CD4-positive, alpha-beta T cell (primary cell): ENCODE measurements at regions not wholly inside any gene's neighbourhood (a gene's known extent, or its start where the extent isn't known, plus 50 kb on each side); places are given as distances from the start of the nearest gene placed in this dataset.

ENCODE experiments used
- ATAC-seq: fragments of 200-7000 bp; cut with Tn5 transposase; one replicate; pipeline ENCODE4 v1.10.0; 2022; ENCODE audit warnings: mild to moderate bottlenecking; ENCODE audit not compliant: poor library complexity
- CTCF ChIA-PET: fragments of 350-600 bp; sonication (Branson Sonifier 250); formaldehyde crosslinking; loops from one replicate; lab custom pipeline; 2021; ENCODE audit warnings: antibody characterized with exemption, inconsistent platforms; lab: Charles Lee
- POLR2A ChIA-PET: fragments of 350-600 bp; sonication (Branson Sonifier 250); formaldehyde crosslinking; loops from one replicate; lab custom pipeline; 2021; ENCODE audit warnings: antibody characterized with exemption, inconsistent platforms; lab: Charles Lee
- DNase-seq, 14 experiments: peaks; one replicate each; pipeline ENCODE4 v3.0.0-alpha.2; 2013 to 2020; ENCODE audit warnings: mixed read lengths in 2 of 14
- H3K27ac ChIP-seq, 2 donors: one replicate each; pipeline versions ENCODE4 v1.5.1 to v1.7.0; 2013; ENCODE audit warnings: low read length in 2 of 2, low read depth in 1 of 2, mild to moderate bottlenecking in 1 of 2
- H3K27me3 ChIP-seq, 2 experiments: 1 replicate in 1 of 2; 2 replicates in 1 of 2; pipeline versions ENCODE4 v1.6.1 to v1.7.0; 2013; ENCODE audit warnings: low read length in 2 of 2, control low read depth in 1 of 2, mild to moderate bottlenecking in 1 of 2, moderate library complexity in 1 of 2; ENCODE audit not compliant: insufficient read depth in 2 of 2, control insufficient read depth in 1 of 2
- H3K36me3 ChIP-seq: one replicate; pipeline ENCODE4 v1.6.1; 2013; ENCODE audit warnings: low read length, control low read depth; ENCODE audit not compliant: insufficient read depth
- H3K4me1 ChIP-seq: one replicate; pipeline ENCODE4 v1.6.1; 2013; ENCODE audit warnings: low read length, control low read depth; ENCODE audit not compliant: insufficient read depth
- H3K4me3 ChIP-seq: one replicate; pipeline ENCODE4 v1.5.1; 2013; ENCODE audit warnings: mild to moderate bottlenecking, low read length, moderate library complexity
- H3K9me3 ChIP-seq, 2 experiments: 1 replicate in 1 of 2; 2 replicates in 1 of 2; pipeline versions ENCODE4 v1.6.1 to v1.7.0; 2013; ENCODE audit warnings: low read length in 2 of 2, mild to moderate bottlenecking in 2 of 2, control low read depth in 1 of 2, moderate library complexity in 1 of 2; ENCODE audit not compliant: control insufficient read depth in 1 of 2, insufficient read depth in 1 of 2
- H3K27ac Mint-ChIP-seq: one replicate; pipeline ENCODE4 v1.8.0; 2020; ENCODE audit warnings: mixed read lengths
- H3K27me3 Mint-ChIP-seq: one replicate; pipeline ENCODE4 v1.8.0; 2021; ENCODE audit warnings: mixed read lengths
- H3K36me3 Mint-ChIP-seq: one replicate; pipeline ENCODE4 v1.8.0; 2021; ENCODE audit warnings: low read depth, mixed read lengths
- H3K4me1 Mint-ChIP-seq: one replicate; pipeline ENCODE4 v1.8.0; 2021; ENCODE audit warnings: low read depth, mixed read lengths
- H3K4me3 Mint-ChIP-seq: one replicate; pipeline ENCODE4 v1.8.0; 2020; ENCODE audit warnings: mild to moderate bottlenecking, mixed read lengths
- H3K9me3 Mint-ChIP-seq: one replicate; pipeline ENCODE4 v1.8.0; 2020; ENCODE audit warnings: mixed read lengths
- CTCF ChIP-seq: fragments of 200-600 bp; IDR thresholded peaks from one replicate; pipeline ENCODE4 v1.8.0; 2022; ENCODE audit warnings: antibody characterized with exemption, mild to moderate bottlenecking
- intact Hi-C, 2 experiments: fragments of 100-400 bp; cut with DNase I in 1 of 2; cut with micrococcal nuclease in 1 of 2; formaldehyde crosslinking; loops; one replicate each; pipeline versions ENCODE4 v1.15.1 to v1.9.0; 2023 to 2025; cut with DNase I, micrococcal nuclease

GRCh38 chr12:107497231-107497630 lies 188.4 kb upstream of the PWP1 start:
- intact Hi-C loops = no loop called here
- H3K4me1 Mint-ChIP-seq = peaks cover 17% of the 10 kb centered on the region
- peaks cover 0 to 7% of the 10 kb centered on the region in 2 experiments for H3K9me3 ChIP-seq
- no peak overlapping the region for H3K4me3 Mint-ChIP-seq
- ChIA-PET CTCF (no interaction called here), POLR2A (no interaction called here)
- no peaks in the 10 kb centered on the region for H3K36me3 Mint-ChIP-seq
- no peak overlapping the region for H3K27ac ChIP-seq
- no peak for DNase-seq
- no peaks in the 10 kb centered on the region for H3K27me3 Mint-ChIP-seq
- no peaks in the 10 kb centered on the region for H3K36me3 ChIP-seq
- H3K4me3 ChIP-seq = no peak overlapping the region
- no peaks in the 10 kb centered on the region for H3K9me3 Mint-ChIP-seq
- H3K4me1 ChIP-seq = peaks cover 13% of the 10 kb centered on the region
- H3K27ac Mint-ChIP-seq = no peak overlapping the region
- no peak for TF ChIP-seq CTCF
- no peak for ATAC-seq
- H3K27me3 ChIP-seq = no peaks in the 10 kb centered on the region

DNA sequence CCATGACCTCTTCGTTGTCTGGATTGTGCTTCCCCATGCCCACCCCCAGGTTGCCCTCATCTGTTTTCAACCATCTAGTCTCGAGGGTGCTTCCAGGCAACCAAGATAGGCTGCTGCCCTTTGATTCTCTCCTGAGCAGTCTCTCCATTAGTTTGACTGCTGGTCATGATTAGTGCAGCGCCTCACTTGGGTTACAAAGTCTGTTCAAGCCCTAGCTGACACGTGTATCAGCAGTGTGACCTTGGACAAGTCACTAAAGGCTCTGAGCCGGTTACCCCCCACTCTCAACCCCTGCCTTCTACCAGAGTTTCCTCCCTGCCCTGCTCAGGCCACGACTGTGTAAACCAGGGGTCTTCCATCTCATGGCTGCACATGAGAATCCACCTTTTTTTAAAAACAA lies 185.3 kb upstream of the PWP1 start:
- TF ChIP-seq CTCF = no peak
- H3K36me3 Mint-ChIP-seq = no peaks in the 10 kb centered on the region
- H3K36me3 ChIP-seq = no peaks in the 10 kb centered on the region
- POLR2A ChIA-PET = no interaction called here
- CTCF ChIA-PET = no interaction called here
- ATAC-seq (no peak), DNase-seq (no peak)
- H3K27me3 Mint-ChIP-seq = no peaks in the 10 kb centered on the region
- H3K9me3 ChIP-seq = peaks cover 0 to 8% of the 10 kb centered on the region in 2 experiments
- no peaks in the 10 kb centered on the region for H3K27me3 ChIP-seq
- no peak overlapping the region for H3K4me3 Mint-ChIP-seq
- no peak overlapping the region for H3K27ac Mint-ChIP-seq
- H3K27ac ChIP-seq = no peak overlapping the region
- intact Hi-C loops = no loop called here
- no peaks in the 10 kb centered on the region for H3K9me3 Mint-ChIP-seq
- H3K4me3 ChIP-seq = no peak overlapping the region
- no peaks in the 10 kb centered on the region for H3K4me1 Mint-ChIP-seq
- H3K4me1 ChIP-seq = no peaks in the 10 kb centered on the region

DNA sequence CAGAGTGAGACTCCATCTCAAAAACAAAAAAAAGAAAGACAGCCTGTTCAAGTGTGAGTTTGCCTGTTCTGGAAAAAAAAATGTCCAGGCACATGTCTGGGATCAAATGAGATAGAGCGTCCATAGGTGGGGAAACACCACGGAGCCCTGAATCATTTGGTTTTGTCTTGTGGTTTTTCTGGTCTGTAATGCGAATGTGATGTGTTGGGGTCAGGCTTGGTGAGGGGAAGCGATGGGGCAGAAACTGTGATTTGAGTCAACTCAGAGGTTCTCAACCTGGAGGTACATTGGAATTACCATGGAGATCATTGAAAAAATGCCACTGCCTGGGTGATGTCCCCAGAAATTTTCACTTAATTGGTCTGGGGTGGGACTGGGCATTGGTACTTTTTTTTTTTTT lies 183.9 kb upstream of the PWP1 start:
- intact Hi-C loops = no loop called here
- ATAC-seq = no peak

More for the DNA sequence above, 183.9 kb upstream of the PWP1 start:
- H3K36me3 Mint-ChIP-seq = no peaks in the 10 kb centered on the region
- CTCF ChIA-PET = no interaction called here
- H3K4me3 Mint-ChIP-seq = no peak overlapping the region
- H3K9me3 Mint-ChIP-seq = no peaks in the 10 kb centered on the region
- no peaks in the 10 kb centered on the region for H3K27me3 Mint-ChIP-seq
- DNase-seq = no peak
- H3K9me3 ChIP-seq = peaks cover 0 to 8% of the 10 kb centered on the region in 2 experiments
- no peaks in the 10 kb centered on the region for H3K27me3 ChIP-seq
- no peaks in the 10 kb centered on the region for H3K36me3 ChIP-seq
- H3K27ac Mint-ChIP-seq = no peak overlapping the region
- POLR2A ChIA-PET = no interaction called here
- H3K4me1 Mint-ChIP-seq = no peaks in the 10 kb centered on the region
- H3K4me1 ChIP-seq = no peaks in the 10 kb centered on the region
- no peak overlapping the region for H3K27ac ChIP-seq
- TF ChIP-seq CTCF = no peak
- H3K4me3 ChIP-seq = no peak overlapping the region
